AG04450 (cell line): ENCODE measurements at regions not wholly inside any gene's neighbourhood (a gene's known extent, or its start where the extent isn't known, plus 50 kb on each side); places are given as distances from the start of the nearest gene placed in this dataset.

Source experiments
- CTCF ChIA-PET: fragments of 300-600, 350-600 bp; formaldehyde crosslinking; extraction: SDS; loops from one replicate; lab custom pipeline; 2022; ENCODE audit warnings: antibody characterized with exemption, inconsistent platforms; lab: Charles Lee
- POLR2A ChIA-PET: fragments of 350-600 bp; formaldehyde crosslinking; extraction: SDS; loops from one replicate; lab custom pipeline; 2021; ENCODE audit warnings: antibody characterized with exemption, inconsistent platforms; lab: Yijun Ruan, JAX
- DNase-seq: peaks from one replicate; pipeline ENCODE4 v3.0.0-alpha.2; 2011; ENCODE audit warnings: low read depth, low spot score
- H3K27ac ChIP-seq: one replicate; pipeline ENCODE4 v1.5.1; 2012; ENCODE audit warnings: low read depth, low read length, control low read depth
- H3K27me3 ChIP-seq: one replicate; pipeline ENCODE4 v1.6.0; 2012; ENCODE audit warnings: low read length; ENCODE audit not compliant: control insufficient read depth, insufficient read depth
- H3K4me3 ChIP-seq: 2 replicates; pipeline ENCODE4 v1.5.1; 2011; ENCODE audit warnings: mild to moderate bottlenecking, low read depth, low read length, control low read depth
- H3K9me3 ChIP-seq: 2 replicates; pipeline ENCODE4 v1.5.1; 2012; ENCODE audit warnings: low read length; ENCODE audit not compliant: control insufficient read depth, insufficient read depth
- CTCF ChIP-seq: IDR thresholded peaks from 2 replicates; pipeline ENCODE4 v1.5.1; 2011; ENCODE audit warnings: low read depth, low read length, control low read depth, inconsistent platforms

- Histone ChIP-seq H3K27ac (no peak overlapping the region), H3K27me3 (no peaks in the 10 kb centered on the region), H3K9me3 (peaks cover 7% of the 10 kb centered on the region), H3K4me3 (no peak overlapping the region)
- ChIA-PET CTCF (no interaction called here), POLR2A (no interaction called here)
- DNase-seq = no peak
- no peak for TF ChIP-seq CTCF
These were observed 425.7 kb upstream of the PRICKLE1 start for GRCh38 chr12:43015090-43015737.

- POLR2A ChIA-PET = no interaction called here
- CTCF ChIA-PET = no interaction called here
- Histone ChIP-seq H3K4me3 (no peak overlapping the region), H3K27ac (no peak overlapping the region), H3K9me3 (peaks cover 7% of the 10 kb centered on the region), H3K27me3 (no peaks in the 10 kb centered on the region)
- DNase-seq = no peak
- TF ChIP-seq CTCF = no peak
These were observed 421.9 kb upstream of the PRICKLE1 start for GRCh38 chr12:43011383-43011926.

- DNase-seq = no peak
- ChIA-PET POLR2A (no interaction called here), CTCF (no interaction called here)
- TF ChIP-seq CTCF = no peak
- Histone ChIP-seq H3K4me3 (no peak overlapping the region), H3K27me3 (no peaks in the 10 kb centered on the region), H3K9me3 (no peaks in the 10 kb centered on the region), H3K27ac (no peak overlapping the region)
These were observed 420.3 kb upstream of the PRICKLE1 start for GRCh38 chr12:43009846-43010240.

- CTCF ChIA-PET = no interaction called here
- H3K27ac ChIP-seq = no peak overlapping the region
- POLR2A ChIA-PET = no interaction called here
- no peak for DNase-seq
- H3K9me3 ChIP-seq = no peaks in the 10 kb centered on the region
- TF ChIP-seq CTCF = no peak
- H3K27me3 ChIP-seq = no peaks in the 10 kb centered on the region
- H3K4me3 ChIP-seq = no peak overlapping the region
These were observed 419.7 kb upstream of the PRICKLE1 start for GRCh38 chr12:43008953-43009845.

- Histone ChIP-seq H3K27ac (no peak overlapping the region), H3K4me3 (no peak overlapping the region), H3K9me3 (no peaks in the 10 kb centered on the region), H3K27me3 (no peaks in the 10 kb centered on the region)
- no peak for TF ChIP-seq CTCF
- CTCF ChIA-PET = no interaction called here
- DNase-seq = no peak
- POLR2A ChIA-PET = no interaction called here
These were observed 415.4 kb upstream of the PRICKLE1 start for GRCh38 chr12:43004908-43005307.
